Epithelial cell of esophagus (primary cell): ENCODE measurements at regions not wholly inside any gene's neighbourhood (a gene's known extent, or its start where the extent isn't known, plus 50 kb on each side); places are given as distances from the start of the nearest gene placed in this dataset.

Experiments used
- DNase-seq: peaks from one replicate; pipeline ENCODE4 v3.0.0; 2010; ENCODE audit warnings: low read depth
- H3K4me3 ChIP-seq: 2 replicates; pipeline ENCODE4 v1.5.1; 2011; ENCODE audit warnings: mild to moderate bottlenecking, low read length, control low read depth
- CTCF ChIP-seq: IDR thresholded peaks from 2 replicates; pipeline ENCODE4 v1.5.1; 2011; ENCODE audit warnings: low read depth, mild to moderate bottlenecking, low read length, control low read depth, inconsistent platforms; ENCODE audit not compliant: insufficient read depth; ENCODE audit errors: missing control alignments

GRCh38 chr5:135092476-135092875 lies 58.4 kb upstream of the PITX1 start:
- no peak overlapping the region for H3K4me3 ChIP-seq
- TF ChIP-seq CTCF, result no peak
- DNase-seq, result no peak

- no peak for DNase-seq
- TF ChIP-seq CTCF, result no peak
- H3K4me3 ChIP-seq, result no peak overlapping the region
Measured at GRCh38 chr5:135091286-135091685, 57.3 kb upstream of the PITX1 start.

GRCh38 chr5:135089912-135090311 lies 55.9 kb upstream of the PITX1 start:
- DNase-seq, result no peak
- TF ChIP-seq CTCF, result no peak
- no peak overlapping the region for H3K4me3 ChIP-seq

GRCh38 chr5:135088911-135089310 lies 54.9 kb upstream of the PITX1 start:
- no peak overlapping the region for H3K4me3 ChIP-seq
- no peak for DNase-seq
- no peak for TF ChIP-seq CTCF

GRCh38 chr5:135087950-135088349 lies 53.9 kb upstream of the PITX1 start:
- no peak for DNase-seq
- H3K4me3 ChIP-seq, result no peak overlapping the region
- TF ChIP-seq CTCF, result no peak

GRCh38 chr5:135085936-135086725 lies 52.1 kb upstream of the PITX1 start:
- no peak overlapping the region for H3K4me3 ChIP-seq
- DNase-seq, result no peak
- TF ChIP-seq CTCF, result no peak
